Gastrocnemius medialis (tissue), 4 donors: ENCODE measurements at regions not wholly inside any gene's neighbourhood (a gene's known extent, or its start where the extent isn't known, plus 50 kb on each side); places are given as distances from the start of the nearest gene placed in this dataset.

ENCODE experiments used
- POLR2A ChIP-seq, 2 donors: fragments of 450-650 bp; IDR thresholded peaks; one replicate each; pipeline ENCODE4 v1.6.1; 2017; ENCODE audit warnings: antibody characterized with exemption in 2 of 2, mild to moderate bottlenecking in 2 of 2, moderate library complexity in 2 of 2
- TF ChIP-seq, protein P1 (sequence below), 5 experiments: fragments of 450-650 bp in 3 of 5; fragments of 200-600 bp in 2 of 5; sonication (generic) in 2 of 5; IDR thresholded peaks in 4 of 5; conservative IDR thresholded peaks in 1 of 5; 1 replicate in 4 of 5; 2 replicates in 1 of 5; pipeline ENCODE4 v1.5.1; 2016 to 2019; ENCODE audit warnings: antibody characterized with exemption in 5 of 5, mild to moderate bottlenecking in 3 of 5, moderate library complexity in 3 of 5

DNA sequence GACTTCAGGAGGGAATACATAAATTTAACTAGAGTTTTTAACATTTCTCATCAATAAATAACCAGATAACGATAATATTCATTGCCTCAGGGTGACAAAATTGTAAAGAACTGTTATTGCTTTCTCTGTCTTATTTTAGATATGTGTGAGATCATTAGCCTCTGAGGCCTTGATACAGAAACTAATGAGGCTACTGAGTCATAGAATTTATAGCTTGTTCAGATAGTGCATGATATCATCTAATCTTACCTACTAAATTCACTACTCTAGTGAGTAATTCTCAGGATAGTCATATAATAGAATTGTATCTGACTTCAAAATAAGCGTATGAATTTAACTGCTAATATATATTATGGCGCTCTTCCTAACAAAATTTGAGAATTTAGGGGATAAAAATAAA lies 360.8 kb upstream of the KLHL1 start:
- TF ChIP-seq, protein P1, sequence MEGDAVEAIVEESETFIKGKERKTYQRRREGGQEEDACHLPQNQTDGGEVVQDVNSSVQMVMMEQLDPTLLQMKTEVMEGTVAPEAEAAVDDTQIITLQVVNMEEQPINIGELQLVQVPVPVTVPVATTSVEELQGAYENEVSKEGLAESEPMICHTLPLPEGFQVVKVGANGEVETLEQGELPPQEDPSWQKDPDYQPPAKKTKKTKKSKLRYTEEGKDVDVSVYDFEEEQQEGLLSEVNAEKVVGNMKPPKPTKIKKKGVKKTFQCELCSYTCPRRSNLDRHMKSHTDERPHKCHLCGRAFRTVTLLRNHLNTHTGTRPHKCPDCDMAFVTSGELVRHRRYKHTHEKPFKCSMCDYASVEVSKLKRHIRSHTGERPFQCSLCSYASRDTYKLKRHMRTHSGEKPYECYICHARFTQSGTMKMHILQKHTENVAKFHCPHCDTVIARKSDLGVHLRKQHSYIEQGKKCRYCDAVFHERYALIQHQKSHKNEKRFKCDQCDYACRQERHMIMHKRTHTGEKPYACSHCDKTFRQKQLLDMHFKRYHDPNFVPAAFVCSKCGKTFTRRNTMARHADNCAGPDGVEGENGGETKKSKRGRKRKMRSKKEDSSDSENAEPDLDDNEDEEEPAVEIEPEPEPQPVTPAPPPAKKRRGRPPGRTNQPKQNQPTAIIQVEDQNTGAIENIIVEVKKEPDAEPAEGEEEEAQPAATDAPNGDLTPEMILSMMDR (IDR thresholded peaks at IDR 0.05 in 4 of 5, conservative IDR thresholded peaks at IDR 0.05 in 1 of 5): no peak
- no peak for TF ChIP-seq POLR2A (IDR thresholded peaks at IDR 0.05)
